PC-9 (cell line): ENCODE measurements at regions not wholly inside any gene's neighbourhood (a gene's known extent, or its start where the extent isn't known, plus 50 kb on each side); places are given as distances from the start of the nearest gene placed in this dataset.

ENCODE experiments used
- EZH2 ChIP-seq: fragments of 200-600 bp; sonication (generic); IDR thresholded peaks from 2 replicates; pipeline ENCODE4 v1.8.0; 2017; ENCODE audit warnings: antibody characterized with exemption, low read depth
- TF ChIP-seq, protein P1 (sequence below): fragments of 200-600 bp; sonication (generic); conservative IDR thresholded peaks from 2 replicates; pipeline ENCODE4 v1.6.1; 2017; ENCODE audit warnings: mixed run types, antibody characterized with exemption, mild to moderate bottlenecking, moderate library complexity

DNA sequence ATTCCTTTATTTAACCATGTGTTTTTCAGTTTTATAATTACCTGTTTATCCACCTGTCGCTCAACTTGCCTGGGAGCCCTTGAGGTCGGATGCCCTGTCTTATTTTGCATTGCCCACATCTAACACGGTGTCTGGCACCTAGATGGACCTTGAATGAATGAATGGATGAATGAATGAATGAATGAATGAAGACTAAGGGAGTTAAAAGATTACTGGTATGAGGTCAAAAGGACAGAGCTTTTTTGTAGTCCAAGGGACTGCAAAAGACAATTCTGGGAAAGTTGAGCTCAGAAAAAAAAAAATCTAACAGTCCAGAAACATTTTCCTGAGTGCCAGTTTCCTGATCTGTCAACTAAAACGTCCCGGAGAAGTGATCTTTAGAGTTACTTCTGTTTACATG lies 244.6 kb upstream of the MYOCD start:
- no peak for TF ChIP-seq EZH2
- TF ChIP-seq, protein P1, sequence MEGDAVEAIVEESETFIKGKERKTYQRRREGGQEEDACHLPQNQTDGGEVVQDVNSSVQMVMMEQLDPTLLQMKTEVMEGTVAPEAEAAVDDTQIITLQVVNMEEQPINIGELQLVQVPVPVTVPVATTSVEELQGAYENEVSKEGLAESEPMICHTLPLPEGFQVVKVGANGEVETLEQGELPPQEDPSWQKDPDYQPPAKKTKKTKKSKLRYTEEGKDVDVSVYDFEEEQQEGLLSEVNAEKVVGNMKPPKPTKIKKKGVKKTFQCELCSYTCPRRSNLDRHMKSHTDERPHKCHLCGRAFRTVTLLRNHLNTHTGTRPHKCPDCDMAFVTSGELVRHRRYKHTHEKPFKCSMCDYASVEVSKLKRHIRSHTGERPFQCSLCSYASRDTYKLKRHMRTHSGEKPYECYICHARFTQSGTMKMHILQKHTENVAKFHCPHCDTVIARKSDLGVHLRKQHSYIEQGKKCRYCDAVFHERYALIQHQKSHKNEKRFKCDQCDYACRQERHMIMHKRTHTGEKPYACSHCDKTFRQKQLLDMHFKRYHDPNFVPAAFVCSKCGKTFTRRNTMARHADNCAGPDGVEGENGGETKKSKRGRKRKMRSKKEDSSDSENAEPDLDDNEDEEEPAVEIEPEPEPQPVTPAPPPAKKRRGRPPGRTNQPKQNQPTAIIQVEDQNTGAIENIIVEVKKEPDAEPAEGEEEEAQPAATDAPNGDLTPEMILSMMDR = no peak
